Mammary epithelial cell (primary cell): ENCODE measurements at regions not wholly inside any gene's neighbourhood (a gene's known extent, or its start where the extent isn't known, plus 50 kb on each side); places are given as distances from the start of the nearest gene placed in this dataset.

Experiments used
- CTCF ChIP-seq, 2 donors: IDR thresholded peaks in 1 of 2; conservative IDR thresholded peaks in 1 of 2; 2 replicates each; pipeline ENCODE4 v1.5.1; 2011 to 2012; ENCODE audit warnings: inconsistent platforms in 2 of 2, low read length in 2 of 2, mild to moderate bottlenecking in 2 of 2, control low read depth in 1 of 2, low read depth in 1 of 2; ENCODE audit not compliant: insufficient read depth in 1 of 2; ENCODE audit errors: extremely low read depth in 1 of 2
- EZH2 ChIP-seq: IDR thresholded peaks from 2 replicates; pipeline ENCODE4 v1.6.1; 2012; ENCODE audit warnings: low read length, inconsistent platforms, borderline replicate concordance

- TF ChIP-seq CTCF (conservative IDR thresholded peaks at IDR 0.05 in 1 of 2, IDR thresholded peaks at IDR 0.05 in 1 of 2; ENCODE audit: extremely low read depth in 1 of 2, insufficient read depth in 1 of 2, low read depth in 1 of 2, low read length in 2 of 2) (no peak), EZH2 (no peak)
These were observed 1071.7 kb downstream of the RPIA start for GRCh38 chr2:89763254-89763580.
